NT2/D1 (cell line): ENCODE measurements at regions not wholly inside any gene's neighbourhood (a gene's known extent, or its start where the extent isn't known, plus 50 kb on each side); places are given as distances from the start of the nearest gene placed in this dataset.

Experiments used
- SUZ12 ChIP-seq: IDR thresholded peaks from 2 replicates; pipeline ENCODE4 v1.6.1; 2011; ENCODE audit not compliant: insufficient read length, insufficient read depth; ENCODE audit errors: extremely low read depth
- YY1 ChIP-seq: IDR thresholded peaks from 2 replicates; pipeline ENCODE4 v1.6.1; 2011; ENCODE audit not compliant: insufficient read length, insufficient read depth
- ZNF274 ChIP-seq: IDR thresholded peaks from 2 replicates; pipeline ENCODE4 v1.6.1; 2011; ENCODE audit warnings: mild to moderate bottlenecking, low read depth, low read length

DNA sequence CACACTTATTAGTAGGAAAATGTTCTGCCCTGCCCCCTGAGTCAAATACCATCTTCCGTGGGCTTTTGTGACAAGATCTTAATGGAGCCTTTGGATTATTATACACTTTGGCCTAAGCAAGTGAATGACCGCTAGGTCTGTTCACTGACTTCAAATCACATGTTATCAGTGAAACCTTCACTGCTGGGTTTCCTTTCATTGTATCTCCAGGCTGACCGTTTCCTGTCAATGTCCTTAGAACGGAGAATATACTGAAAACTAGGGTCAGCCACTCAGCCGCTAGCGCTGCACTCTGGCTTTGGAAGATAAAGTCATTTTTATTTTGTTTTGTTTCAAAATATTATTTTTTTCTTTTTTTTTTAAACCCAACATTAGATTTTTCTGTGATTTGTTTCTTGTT is 107.0 kb upstream of the TLL1 start:
- TF ChIP-seq ZNF274 (no peak), YY1 (no peak), SUZ12 (no peak)
